Hematopoietic multipotent progenitor cell treated with erythropoietin and hydrocortisone succinate and interleukin-3 and kit ligand, for 6 days (in vitro differentiated cells): ENCODE measurements at regions not wholly inside any gene's neighbourhood (a gene's known extent, or its start where the extent isn't known, plus 50 kb on each side); places are given as distances from the start of the nearest gene placed in this dataset.
"Not testable (repeated sequence)": the region's sequence is repeated elsewhere in the genome, so short reads cannot be mapped to it uniquely, and the experiment has no call there.

Source experiments
- DNase-seq: peaks from one replicate; pipeline ENCODE4 v3.0.0-alpha.2; 2015

DNA sequence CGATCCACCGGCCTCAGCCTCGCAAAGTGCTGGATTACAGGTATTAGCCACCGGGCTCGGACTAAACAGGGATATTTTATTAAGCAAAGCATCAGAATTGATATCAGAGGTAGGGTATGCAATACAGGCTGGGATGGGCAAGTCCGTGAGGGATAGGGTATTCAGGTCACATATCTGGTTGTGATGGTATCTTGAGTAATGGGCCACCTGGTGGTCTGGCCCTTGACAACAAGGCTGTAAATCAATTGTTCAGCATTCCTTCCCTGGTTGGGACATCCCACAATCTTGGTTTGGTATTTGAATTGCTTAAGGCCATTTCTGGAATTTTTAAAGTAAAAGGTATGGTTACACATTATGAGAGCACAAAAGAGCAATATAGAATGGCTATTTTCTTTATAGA, 1588.0 kb downstream of the SLITRK1 start:
- DNase-seq: no peak

DNA sequence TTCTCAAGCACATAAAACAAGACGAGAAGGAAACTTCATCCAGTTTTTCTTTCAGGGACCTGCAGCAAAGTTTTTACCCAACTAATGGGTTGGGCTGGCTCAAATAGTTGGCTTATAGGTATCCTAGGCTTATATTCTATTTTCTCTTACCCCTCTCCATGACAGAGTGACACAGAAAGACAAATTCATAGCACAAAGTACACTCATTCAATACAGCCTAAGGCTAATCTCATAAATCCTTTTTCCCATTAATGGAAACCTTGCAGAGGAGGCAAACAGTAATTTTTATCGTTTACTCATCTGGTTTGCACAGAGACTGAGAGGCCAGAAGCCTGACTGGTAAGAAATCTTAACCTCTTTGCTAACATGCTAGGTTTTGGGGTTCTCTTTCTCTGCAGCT, 1589.9 kb downstream of the SLITRK1 start:
- no peak for DNase-seq

DNA sequence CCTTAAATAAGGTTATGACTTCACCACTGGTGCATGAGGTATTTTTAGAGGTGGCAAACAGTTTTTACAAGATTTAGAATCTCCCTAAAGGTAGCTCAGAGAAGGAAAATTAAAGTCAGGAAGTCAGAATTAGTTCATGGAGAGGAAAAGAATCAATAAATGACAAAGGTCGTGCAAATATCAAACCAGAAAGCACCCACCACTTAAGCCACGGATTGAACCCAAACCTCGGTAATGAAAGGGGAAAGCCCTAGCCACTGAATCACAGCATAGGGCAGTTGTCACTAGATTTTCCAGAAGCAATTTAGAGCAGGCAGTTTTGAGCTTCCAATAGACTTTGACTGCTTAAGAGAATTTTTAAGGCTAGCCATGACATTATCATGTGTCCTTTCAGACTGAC, 1590.4 kb downstream of the SLITRK1 start:
- no peak for DNase-seq

DNA sequence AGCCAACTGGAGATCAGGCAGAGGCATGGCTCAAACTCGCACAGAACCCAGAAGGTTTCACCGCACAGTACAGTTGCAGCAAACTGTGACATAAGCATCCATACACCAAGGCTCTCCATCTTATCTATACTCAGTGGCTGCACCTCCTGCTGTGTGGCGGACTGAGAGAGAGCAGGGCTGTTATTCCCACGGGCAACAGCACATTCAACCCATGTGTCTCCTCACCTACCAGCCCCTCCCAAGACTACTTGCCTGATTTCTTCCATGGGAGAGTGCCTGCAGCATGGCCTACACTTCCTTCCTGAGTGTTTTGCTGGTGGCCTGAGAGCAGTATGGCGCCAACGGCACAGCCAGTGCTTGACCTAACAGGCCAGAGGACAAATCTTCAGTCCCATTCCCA, 1606.6 kb downstream of the SLITRK1 start:
- no peak for DNase-seq

DNA sequence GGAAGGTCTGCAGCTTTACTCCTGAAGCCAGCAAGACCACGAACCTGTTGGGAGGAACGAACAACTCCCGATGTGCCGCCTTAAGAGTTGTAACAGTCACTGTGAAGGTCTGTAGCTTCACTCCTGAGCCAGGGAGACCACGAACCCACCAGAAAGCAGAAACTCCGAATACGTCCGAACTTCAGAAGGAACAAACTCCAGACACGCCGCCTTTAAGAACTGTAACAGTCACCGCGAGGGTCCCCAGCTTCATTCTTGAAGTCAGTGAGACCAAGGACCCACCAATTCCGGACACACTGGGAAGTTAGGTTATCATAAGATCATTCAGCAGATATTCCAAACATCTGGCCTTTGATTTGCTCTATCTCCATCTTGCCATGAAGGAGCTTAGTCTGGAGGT, 1623.0 kb downstream of the SLITRK1 start:
- no peak for DNase-seq

DNA sequence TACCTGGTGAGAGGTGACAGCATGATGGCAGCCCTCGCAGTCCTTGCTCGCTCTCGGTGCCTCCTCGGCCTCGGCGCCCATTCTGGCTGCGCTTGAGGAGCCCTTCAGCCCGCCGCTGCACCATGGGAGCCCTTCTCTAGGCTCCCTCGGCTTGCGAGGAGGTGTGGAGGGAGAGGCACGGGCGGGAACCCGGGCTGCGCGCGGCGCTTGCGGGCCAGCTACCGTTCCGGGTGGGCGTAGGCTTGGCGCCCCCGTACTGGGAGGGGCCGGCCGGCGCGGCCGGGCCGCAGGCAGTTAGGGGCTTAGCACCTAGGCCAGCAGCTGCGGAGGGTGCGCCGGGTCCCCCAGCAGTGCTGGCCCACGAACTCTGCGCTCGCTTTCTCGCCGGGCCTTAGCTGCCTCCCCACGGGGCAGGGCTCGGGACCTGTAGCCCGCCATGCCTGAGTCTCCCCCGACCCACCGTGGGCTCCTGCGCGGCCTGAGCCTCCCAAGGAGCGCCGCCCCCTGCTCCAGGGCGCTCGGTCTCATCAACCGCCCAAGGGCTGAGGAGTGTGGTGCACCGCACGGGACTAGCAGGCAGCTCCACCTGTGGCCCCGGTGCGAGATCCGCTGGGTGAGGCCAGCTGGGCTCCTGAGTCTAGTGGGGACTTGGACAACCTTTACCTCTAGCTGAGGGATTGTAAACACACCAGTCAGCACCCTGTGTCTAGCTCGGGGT, 1624.3 kb downstream of the SLITRK1 start:
- no peak for DNase-seq

DNA sequence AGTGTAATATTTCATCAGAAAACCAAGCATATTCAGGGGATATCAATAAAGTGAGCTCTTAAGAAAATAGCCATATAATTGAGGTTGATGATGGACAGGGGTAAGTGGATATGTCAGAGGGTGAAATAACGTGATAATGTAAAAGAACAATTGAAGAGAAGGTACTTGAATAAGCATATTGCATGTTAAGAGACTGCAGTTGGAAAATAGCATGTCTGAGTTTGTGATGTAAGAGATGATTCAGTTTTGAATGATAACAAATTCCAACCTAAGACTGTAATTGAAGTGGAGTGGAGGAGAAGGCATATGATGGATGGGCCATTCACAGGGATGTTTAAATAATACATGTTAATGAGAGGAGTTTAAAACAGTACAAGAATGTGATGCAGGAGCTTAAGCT, 1633.5 kb downstream of the SLITRK1 start:
- no peak for DNase-seq

DNA sequence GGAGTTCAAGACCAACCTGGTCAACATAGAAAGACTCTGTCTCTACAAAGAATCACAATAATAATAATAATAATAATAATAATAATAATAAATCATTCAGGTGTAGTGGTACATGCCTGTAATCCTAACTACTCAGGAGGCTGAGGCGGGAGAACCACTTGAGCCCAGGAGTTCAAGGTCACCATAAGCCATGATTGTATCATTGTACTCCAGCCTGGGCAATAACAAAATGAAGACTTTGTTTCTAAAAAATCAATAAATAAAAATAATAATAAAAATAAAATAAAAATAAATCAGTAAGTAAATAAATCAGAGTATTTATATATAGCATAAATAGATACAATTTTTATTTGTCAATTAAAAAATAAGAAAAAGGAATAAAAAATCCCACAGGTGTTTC, 1636.4 kb downstream of the SLITRK1 start:
- no peak for DNase-seq

DNA sequence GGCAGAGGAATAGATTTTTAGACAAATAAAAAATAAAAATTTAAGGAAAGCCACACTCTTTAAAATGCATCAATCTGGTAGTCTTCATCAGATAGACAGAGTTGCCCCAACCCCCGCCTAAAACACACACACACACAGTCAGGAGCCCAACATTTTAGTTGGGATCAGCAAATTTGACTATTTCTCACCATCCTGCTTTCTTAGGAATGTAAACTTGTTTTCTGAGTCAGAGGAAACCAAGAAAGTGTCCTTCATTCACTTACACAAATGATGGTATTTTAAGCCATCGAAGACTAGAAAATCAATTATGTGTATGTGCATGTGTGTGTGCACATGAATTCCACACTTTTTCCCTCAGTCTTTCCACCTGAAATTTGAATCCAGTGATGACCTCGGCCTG, 1657.5 kb downstream of the SLITRK1 start:
- DNase-seq: no peak

DNA sequence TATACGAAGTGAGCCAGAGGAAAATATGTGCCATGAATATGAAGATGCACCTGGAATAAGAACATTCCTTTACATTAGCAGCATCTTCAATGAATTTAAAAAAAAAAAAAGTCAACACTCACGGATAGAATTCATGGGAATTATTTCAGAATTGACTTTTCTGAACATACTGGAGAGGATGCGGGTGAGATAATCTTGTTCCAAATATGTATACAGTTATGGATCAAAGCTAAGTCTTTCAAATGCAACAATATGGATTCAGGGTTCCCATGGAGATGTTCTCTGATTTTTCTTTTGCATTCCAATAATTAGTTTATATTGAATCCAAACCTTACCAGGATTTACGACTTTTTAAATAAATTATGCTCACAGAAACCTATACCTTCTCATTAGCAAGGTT, 1660.7 kb downstream of the SLITRK1 start:
- DNase-seq: no peak

DNA sequence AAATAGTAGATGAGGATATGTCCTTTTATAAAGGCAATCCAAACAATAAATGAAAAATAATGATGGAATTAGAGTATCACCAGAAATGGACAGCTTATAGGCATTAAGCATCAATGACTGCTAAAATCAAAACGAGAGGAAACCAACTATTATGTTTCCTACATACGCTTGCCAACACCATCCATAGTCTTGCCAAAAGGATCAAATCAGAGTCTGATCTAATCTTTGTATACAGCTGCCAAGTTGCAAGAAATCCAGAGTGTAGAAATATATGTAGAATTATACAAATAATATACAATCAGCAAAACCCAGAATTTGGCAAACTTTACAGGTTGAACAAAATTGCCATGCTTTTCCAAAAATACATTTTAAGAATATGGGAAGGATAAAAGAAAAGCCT, 1661.6 kb downstream of the SLITRK1 start:
- DNase-seq: no peak

DNA sequence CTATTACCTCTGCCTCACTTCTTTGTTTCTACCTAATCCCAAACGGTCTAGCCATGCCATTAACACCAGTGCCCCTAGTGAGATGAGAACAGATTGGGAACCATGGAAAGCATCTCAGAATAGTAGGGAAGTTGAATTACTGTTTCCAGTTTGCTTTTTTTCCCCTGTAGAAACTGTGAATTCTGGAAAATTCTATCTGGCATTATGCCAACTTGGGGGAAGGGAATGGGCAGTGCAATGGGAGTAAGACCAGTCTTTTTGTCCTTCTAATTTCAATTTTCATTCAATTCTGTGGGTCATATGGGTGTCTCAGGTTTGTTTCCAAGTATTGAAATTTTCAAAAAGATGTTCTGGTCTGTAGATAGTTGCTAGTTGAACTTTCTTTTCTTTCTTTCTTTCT, 1666.1 kb downstream of the SLITRK1 start:
- DNase-seq: no peak

DNA sequence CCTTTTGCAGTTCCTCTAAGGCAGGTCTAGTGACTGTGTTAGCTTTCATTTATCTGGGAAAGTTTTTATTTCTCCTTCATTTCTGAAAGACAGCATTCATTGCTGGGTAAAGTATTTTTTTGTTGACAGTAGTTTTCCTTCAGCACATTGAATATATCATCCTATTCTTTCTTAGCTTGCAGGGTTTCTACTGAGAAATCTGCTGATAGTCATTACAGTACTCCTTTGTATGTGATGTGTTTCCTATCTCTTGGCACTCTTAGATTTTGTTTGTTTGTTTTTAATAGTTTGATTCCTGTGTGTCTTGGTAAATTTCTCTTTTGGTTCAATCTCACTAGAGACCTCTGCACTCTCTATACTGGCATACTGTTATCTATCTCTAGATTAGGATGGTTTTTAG, 1667.9 kb downstream of the SLITRK1 start:
- DNase-seq: no peak

DNA sequence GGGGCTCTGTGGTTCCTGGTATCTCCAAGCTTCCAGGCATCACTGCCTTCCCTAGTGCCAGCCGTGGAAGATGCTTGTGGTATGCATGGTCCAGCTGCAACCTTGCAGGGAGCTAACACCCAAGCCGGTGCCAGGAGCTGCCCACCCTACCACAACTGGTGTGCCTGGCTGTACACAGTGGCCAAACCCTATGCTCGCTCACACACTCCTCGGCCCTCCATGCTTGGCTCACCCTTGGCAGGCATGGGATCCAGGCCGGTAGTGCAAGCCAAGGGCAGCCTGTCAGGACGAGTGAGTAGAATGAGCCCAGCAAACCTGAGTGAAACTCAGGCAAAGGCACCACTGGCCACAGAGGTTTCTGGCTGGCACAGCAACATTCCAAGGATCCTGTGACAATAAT, 1676.0 kb downstream of the SLITRK1 start:
- DNase-seq: no peak

DNA sequence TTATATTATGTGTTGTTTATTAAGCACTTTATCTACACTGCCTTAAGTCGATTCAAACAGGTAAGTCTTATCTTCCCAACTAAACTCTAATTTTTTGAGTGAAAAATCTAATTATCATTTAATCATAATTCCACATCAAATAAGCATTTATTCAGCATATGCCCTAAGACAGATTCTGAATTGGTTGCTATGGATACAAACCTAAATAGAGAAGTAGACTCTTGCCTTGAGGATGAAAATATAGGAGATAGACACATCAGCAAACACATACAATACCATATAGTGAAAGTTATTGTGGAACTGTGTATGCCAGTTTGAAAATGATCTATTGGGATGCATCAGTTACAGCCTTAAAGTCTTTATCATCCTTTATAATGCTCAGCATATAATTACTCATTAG, 1679.9 kb downstream of the SLITRK1 start:
- DNase-seq: no peak

DNA sequence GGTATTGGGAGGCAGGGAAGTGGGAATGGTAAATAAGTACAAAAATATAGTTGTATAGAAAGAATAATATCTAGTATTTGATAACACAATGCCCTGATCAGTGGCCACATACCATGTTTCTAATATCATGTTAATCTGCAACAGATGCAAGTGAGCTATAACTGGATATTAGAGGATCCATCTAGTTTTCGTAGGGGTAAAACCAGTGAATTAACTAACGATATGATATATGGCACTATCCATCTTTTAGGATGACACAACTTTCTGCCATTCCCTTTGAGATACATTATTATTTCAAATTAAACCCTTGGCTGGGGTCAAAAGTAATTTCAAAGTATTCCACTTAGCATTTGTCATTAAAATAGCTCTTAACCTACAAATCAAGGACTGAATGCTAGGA, 1686.2 kb downstream of the SLITRK1 start:
- no peak for DNase-seq

DNA sequence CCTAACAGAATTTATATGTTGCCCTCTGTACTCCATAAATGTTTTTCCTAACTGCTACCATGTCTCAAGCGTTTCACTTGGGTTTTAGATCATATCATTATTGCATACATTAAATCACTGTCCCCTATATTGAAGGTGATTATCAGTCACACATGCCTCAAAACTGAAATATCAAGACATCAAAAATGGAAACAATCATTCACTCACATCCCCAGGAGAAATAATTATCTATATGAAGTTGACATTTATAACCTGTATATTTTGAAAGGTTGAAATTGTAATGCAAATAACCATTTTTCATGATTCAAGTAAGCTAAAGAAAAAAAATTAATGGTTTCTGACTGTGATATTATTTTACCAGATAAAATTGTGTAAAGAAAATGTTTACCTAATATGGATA, 1695.0 kb downstream of the SLITRK1 start:
- DNase-seq: no peak

DNA sequence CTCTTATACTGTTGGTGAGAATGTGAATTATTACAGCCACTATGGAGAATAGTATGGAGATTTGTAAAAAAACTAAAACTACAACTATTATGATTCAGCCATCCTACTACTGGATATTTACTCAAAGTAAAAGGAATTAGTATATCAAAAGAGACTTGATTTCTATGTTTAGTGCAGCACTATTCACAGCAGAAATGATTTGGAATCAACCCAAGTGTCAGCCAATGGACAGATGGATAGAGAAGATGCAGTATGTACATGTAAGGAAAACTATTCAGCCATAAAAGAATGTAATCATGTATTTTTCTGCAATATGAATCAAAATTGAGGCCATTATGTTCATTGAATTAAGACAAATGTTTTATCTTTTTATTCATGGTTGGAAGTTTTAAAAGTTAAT, 1705.5 kb downstream of the SLITRK1 start:
- no peak for DNase-seq

DNA sequence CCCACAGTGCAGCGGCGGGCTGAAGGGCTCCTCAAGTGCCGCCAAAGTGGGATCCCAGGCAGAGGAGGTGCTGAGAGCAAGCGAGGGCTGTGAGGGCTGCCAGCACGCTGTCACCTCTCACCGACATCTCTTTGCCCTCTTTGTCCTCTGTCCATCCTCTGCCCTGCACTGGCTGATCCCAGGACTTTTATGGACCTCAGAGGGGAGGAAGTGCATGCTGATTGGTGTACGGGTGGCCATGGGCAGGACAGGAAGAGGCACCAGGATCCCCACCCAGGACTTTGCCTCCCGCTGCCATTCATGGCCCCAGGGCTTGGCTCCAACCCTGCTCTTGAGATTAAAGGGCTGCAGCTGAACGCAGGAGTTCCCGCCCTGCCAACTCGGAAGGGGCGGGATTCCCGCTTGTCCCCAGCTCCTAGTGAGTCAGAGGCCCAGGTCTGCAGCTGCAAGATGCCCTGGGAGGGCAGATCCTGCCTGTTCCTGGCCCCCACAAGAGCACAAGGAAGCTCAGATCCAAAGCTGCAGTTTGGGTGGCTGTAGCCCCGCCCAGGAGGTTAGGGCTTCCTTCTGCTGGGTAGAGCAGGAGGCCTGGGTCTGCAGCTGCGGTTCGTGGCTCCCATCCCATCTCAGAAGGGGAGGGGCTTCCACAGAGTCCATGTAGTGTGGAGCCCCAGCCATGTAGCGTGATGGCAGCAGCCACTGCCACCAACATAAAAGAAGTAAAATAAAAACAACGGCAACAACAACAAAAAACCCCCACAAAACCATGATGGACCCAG, 1716.7 kb downstream of the SLITRK1 start:
- DNase-seq: no peak

DNA sequence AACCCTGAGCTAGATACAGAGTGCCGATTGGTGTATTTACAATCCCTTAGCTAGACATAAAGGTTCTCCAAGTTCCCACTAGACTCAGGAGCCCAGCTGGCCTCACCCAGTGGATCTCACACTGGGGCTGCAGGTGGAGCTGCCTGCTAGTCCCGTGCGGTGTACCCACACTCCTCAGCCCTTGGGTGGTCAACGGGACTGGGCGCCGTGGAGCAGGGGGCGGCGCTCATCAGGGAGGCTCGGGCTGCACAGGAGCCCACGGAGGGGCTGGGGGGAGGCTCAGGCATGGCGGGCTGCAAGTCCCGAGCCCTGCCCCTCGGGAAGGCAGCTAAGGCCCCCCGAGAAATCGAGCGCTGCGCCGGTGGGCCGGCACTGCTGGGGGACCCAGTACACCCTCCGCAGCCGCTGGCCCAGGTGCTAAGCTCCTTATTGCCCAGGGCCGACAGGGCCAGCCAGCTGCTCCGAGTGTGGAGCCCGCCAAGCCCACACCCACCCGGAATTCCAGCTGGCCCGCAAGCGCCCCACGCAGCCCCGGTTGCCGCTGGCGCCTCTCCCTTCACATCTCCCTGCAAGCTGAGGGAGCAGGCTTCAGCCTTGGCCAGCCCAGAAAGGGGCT, 1717.4 kb downstream of the SLITRK1 start:
- DNase-seq: not testable (repeated sequence)

DNA sequence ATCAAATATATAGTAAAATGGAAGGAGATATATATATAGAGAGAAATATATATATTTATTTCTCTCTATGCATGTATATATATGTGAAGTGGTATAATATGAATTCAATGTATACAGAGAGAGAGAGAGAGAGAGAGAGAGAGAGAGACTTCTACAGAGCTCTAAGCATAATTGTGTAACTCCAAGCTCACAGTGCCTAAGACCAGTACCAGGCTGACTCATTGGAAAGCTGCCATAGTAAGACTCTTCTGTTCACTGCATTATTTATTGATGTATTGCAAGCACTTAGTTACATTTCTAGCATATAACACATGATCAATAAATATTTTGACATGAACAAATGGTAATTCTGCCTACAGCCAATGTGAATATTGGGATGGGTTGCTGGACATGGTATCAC, 1734.7 kb downstream of the SLITRK1 start:
- DNase-seq: no peak

DNA sequence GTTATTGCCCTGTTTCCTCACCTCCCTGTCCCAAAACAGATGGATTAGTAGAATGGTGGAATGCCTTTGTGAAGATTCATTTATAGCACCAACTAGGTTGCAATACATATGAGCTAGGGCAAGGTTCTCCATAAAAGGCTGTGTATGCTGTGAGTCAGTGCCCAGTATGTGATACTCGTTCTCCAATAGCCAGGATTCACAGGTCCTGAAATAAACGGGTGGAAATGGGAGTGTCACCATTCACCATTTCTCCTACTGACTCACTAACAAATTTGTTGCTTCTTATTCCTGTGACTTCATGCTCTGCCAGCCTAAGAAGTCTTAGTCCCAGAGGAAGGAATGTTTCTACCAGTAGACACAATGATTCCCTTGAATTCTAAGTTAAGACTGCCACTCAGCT, 1745.4 kb downstream of the SLITRK1 start:
- no peak for DNase-seq

DNA sequence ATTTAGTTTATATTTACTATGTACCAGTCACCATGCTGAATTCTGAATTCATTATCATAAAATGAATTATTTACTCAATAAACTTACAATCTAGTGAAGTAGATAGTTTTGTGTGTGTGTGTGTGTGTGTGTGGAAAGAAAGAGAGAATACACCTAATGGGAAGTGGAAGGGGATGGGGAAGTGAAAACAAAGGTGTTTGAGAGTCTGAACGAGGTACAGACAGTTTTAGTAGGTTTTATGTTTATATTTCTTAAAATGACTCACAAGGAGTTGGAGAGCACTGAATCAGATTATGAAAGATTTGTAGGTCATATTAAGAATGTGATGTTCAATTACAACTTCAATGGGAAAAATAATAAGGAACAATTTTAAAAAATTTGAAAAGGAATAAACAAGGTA, 1753.0 kb downstream of the SLITRK1 start:
- DNase-seq: no peak

DNA sequence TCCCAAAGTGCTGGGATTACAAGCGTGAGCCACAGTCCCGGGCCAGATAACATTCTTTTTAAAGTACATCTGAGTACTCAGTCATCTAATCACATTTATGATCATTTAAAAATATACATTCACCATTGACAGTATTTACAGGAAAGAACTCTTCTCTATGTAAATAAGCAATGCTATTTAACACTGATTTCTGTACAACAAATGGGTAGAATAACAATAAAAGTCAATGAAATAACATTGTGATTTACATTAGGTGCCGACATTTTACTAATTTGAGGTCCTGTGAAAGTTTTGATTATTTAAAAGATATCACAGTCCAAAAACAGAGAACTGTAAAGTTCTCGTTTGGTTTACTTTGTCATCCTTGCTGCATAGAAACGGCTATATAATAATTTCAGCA, 1763.7 kb downstream of the SLITRK1 start:
- no peak for DNase-seq
